CD4-positive, alpha-beta T cell (primary cell): ENCODE measurements at regions not wholly inside any gene's neighbourhood (a gene's known extent, or its start where the extent isn't known, plus 50 kb on each side); places are given as distances from the start of the nearest gene placed in this dataset.
"Not testable (repeated sequence)": the region's sequence is repeated elsewhere in the genome, so short reads cannot be mapped to it uniquely, and the experiment has no call there.

Source experiments
- ATAC-seq: fragments of 200-7000 bp; cut with Tn5 transposase; one replicate; pipeline ENCODE4 v1.10.0; 2022; ENCODE audit warnings: mild to moderate bottlenecking; ENCODE audit not compliant: poor library complexity
- CTCF ChIA-PET: fragments of 350-600 bp; sonication (Branson Sonifier 250); formaldehyde crosslinking; loops from one replicate; lab custom pipeline; 2021; ENCODE audit warnings: antibody characterized with exemption, inconsistent platforms; lab: Charles Lee
- POLR2A ChIA-PET: fragments of 350-600 bp; sonication (Branson Sonifier 250); formaldehyde crosslinking; loops from one replicate; lab custom pipeline; 2021; ENCODE audit warnings: antibody characterized with exemption, inconsistent platforms; lab: Charles Lee
- DNase-seq, 14 experiments: peaks; one replicate each; pipeline ENCODE4 v3.0.0-alpha.2; 2013 to 2020; ENCODE audit warnings: mixed read lengths in 2 of 14
- H3K27ac ChIP-seq, 2 donors: one replicate each; pipeline versions ENCODE4 v1.5.1 to v1.7.0; 2013; ENCODE audit warnings: low read length in 2 of 2, low read depth in 1 of 2, mild to moderate bottlenecking in 1 of 2
- H3K27me3 ChIP-seq, 2 experiments: 1 replicate in 1 of 2; 2 replicates in 1 of 2; pipeline versions ENCODE4 v1.6.1 to v1.7.0; 2013; ENCODE audit warnings: low read length in 2 of 2, control low read depth in 1 of 2, mild to moderate bottlenecking in 1 of 2, moderate library complexity in 1 of 2; ENCODE audit not compliant: insufficient read depth in 2 of 2, control insufficient read depth in 1 of 2
- H3K36me3 ChIP-seq: one replicate; pipeline ENCODE4 v1.6.1; 2013; ENCODE audit warnings: low read length, control low read depth; ENCODE audit not compliant: insufficient read depth
- H3K4me1 ChIP-seq: one replicate; pipeline ENCODE4 v1.6.1; 2013; ENCODE audit warnings: low read length, control low read depth; ENCODE audit not compliant: insufficient read depth
- H3K4me3 ChIP-seq: one replicate; pipeline ENCODE4 v1.5.1; 2013; ENCODE audit warnings: mild to moderate bottlenecking, low read length, moderate library complexity
- H3K9me3 ChIP-seq, 2 experiments: 1 replicate in 1 of 2; 2 replicates in 1 of 2; pipeline versions ENCODE4 v1.6.1 to v1.7.0; 2013; ENCODE audit warnings: low read length in 2 of 2, mild to moderate bottlenecking in 2 of 2, control low read depth in 1 of 2, moderate library complexity in 1 of 2; ENCODE audit not compliant: control insufficient read depth in 1 of 2, insufficient read depth in 1 of 2
- H3K27ac Mint-ChIP-seq: one replicate; pipeline ENCODE4 v1.8.0; 2020; ENCODE audit warnings: mixed read lengths
- H3K27me3 Mint-ChIP-seq: one replicate; pipeline ENCODE4 v1.8.0; 2021; ENCODE audit warnings: mixed read lengths
- H3K36me3 Mint-ChIP-seq: one replicate; pipeline ENCODE4 v1.8.0; 2021; ENCODE audit warnings: low read depth, mixed read lengths
- H3K4me1 Mint-ChIP-seq: one replicate; pipeline ENCODE4 v1.8.0; 2021; ENCODE audit warnings: low read depth, mixed read lengths
- H3K4me3 Mint-ChIP-seq: one replicate; pipeline ENCODE4 v1.8.0; 2020; ENCODE audit warnings: mild to moderate bottlenecking, mixed read lengths
- H3K9me3 Mint-ChIP-seq: one replicate; pipeline ENCODE4 v1.8.0; 2020; ENCODE audit warnings: mixed read lengths
- CTCF ChIP-seq: fragments of 200-600 bp; IDR thresholded peaks from one replicate; pipeline ENCODE4 v1.8.0; 2022; ENCODE audit warnings: antibody characterized with exemption, mild to moderate bottlenecking
- intact Hi-C, 2 experiments: fragments of 100-400 bp; cut with DNase I in 1 of 2; cut with micrococcal nuclease in 1 of 2; formaldehyde crosslinking; loops; one replicate each; pipeline versions ENCODE4 v1.15.1 to v1.9.0; 2023 to 2025; cut with DNase I, micrococcal nuclease

- ATAC-seq (no peak), DNase-seq (no peak)
- Histone ChIP-seq H3K4me3 (no peak overlapping the region), H3K27ac (no peak overlapping the region), H3K9me3 (peaks cover 0 to 4% of the 10 kb centered on the region in 2 experiments), H3K27me3 (no peaks in the 10 kb centered on the region), H3K36me3 (no peaks in the 10 kb centered on the region), H3K4me1 (no peaks in the 10 kb centered on the region)
- Mint-ChIP-seq H3K27me3 (peaks cover 4% of the 10 kb centered on the region), H3K4me1 (peaks cover 5% of the 10 kb centered on the region), H3K36me3 (no peaks in the 10 kb centered on the region), H3K4me3 (no peak overlapping the region), H3K27ac (no peak overlapping the region), H3K9me3 (no peaks in the 10 kb centered on the region)
- CTCF ChIA-PET: no interaction called here
- intact Hi-C loops: no loop called here
- POLR2A ChIA-PET: no interaction called here
- no peak for TF ChIP-seq CTCF
These were observed 226.3 kb upstream of the DTNBP1 start for GRCh38 chr6:15888798-15889772.

GRCh38 chr6:15887491-15888461 is 224.9 kb upstream of the DTNBP1 start:
- ChIA-PET POLR2A (no interaction called here), CTCF (no interaction called here)
- H3K9me3 ChIP-seq: peaks cover 0 to 4% of the 10 kb centered on the region in 2 experiments
- intact Hi-C loops: no loop called here
- Mint-ChIP-seq H3K4me1 (peaks cover 5% of the 10 kb centered on the region), H3K27ac (no peak overlapping the region), H3K9me3 (no peaks in the 10 kb centered on the region), H3K36me3 (no peaks in the 10 kb centered on the region), H3K27me3 (peaks cover 4% of the 10 kb centered on the region), H3K4me3 (no peak overlapping the region)
- ATAC-seq (no peak), DNase-seq (no peak)
- no peak for TF ChIP-seq CTCF
- H3K4me1 ChIP-seq: no peaks in the 10 kb centered on the region
- no peaks in the 10 kb centered on the region for H3K27me3 ChIP-seq
- H3K27ac ChIP-seq: no peak overlapping the region
- H3K36me3 ChIP-seq: no peaks in the 10 kb centered on the region
- H3K4me3 ChIP-seq: no peak overlapping the region

- H3K9me3 ChIP-seq: no peaks in the 10 kb centered on the region
- no peak overlapping the region for H3K4me3 ChIP-seq
- ChIA-PET CTCF (no interaction called here), POLR2A (no interaction called here)
- Mint-ChIP-seq H3K4me1 (peaks cover 10% of the 10 kb centered on the region), H3K27me3 (no peaks in the 10 kb centered on the region), H3K4me3 (no peak overlapping the region), H3K36me3 (no peaks in the 10 kb centered on the region), H3K9me3 (no peaks in the 10 kb centered on the region), H3K27ac (no peak overlapping the region)
- TF ChIP-seq CTCF: no peak
- ATAC-seq (no peak), DNase-seq (no peak)
- no peaks in the 10 kb centered on the region for H3K36me3 ChIP-seq
- no peak overlapping the region for H3K27ac ChIP-seq
- H3K4me1 ChIP-seq: no peaks in the 10 kb centered on the region
- intact Hi-C loops: no loop called here
- no peaks in the 10 kb centered on the region for H3K27me3 ChIP-seq
These were observed 222.8 kb upstream of the DTNBP1 start for GRCh38 chr6:15885624-15886023.

- intact Hi-C loops: not testable (repeated sequence)
These were observed 220.8 kb upstream of the DTNBP1 start for GRCh38 chr6:15883593-15883992.

More at GRCh38 chr6:15883593-15883992, 220.8 kb upstream of the DTNBP1 start:
- H3K36me3 Mint-ChIP-seq, H3K4me3 ChIP-seq, POLR2A ChIA-PET, ATAC-seq, H3K36me3 ChIP-seq, H3K27ac ChIP-seq, CTCF ChIA-PET, H3K27me3 ChIP-seq, H3K27ac Mint-ChIP-seq, H3K9me3 Mint-ChIP-seq, DNase-seq, H3K4me3 Mint-ChIP-seq, H3K9me3 ChIP-seq, H3K27me3 Mint-ChIP-seq: not testable (repeated sequence)
- peaks cover 29% of the 10 kb centered on the region for H3K4me1 Mint-ChIP-seq
- H3K4me1 ChIP-seq: peaks cover 11% of the 10 kb centered on the region
